Fibroblast of skin of abdomen (primary cell): ENCODE measurements at regions not wholly inside any gene's neighbourhood (a gene's known extent, or its start where the extent isn't known, plus 50 kb on each side); places are given as distances from the start of the nearest gene placed in this dataset.
"Not testable (repeated sequence)": the region's sequence is repeated elsewhere in the genome, so short reads cannot be mapped to it uniquely, and the experiment has no call there.

Experiments
- DNase-seq: peaks from one replicate; pipeline ENCODE4 v3.0.0-alpha.2; 2013

- DNase-seq: no peak
Measured at GRCh38 chr21:15283138-15283537, 218.3 kb upstream of the NRIP1 start.

- no peak for DNase-seq
Measured at GRCh38 chr21:15283789-15284188, 219.0 kb upstream of the NRIP1 start.

- no peak for DNase-seq
Measured at GRCh38 chr21:15285556-15285955, 220.8 kb upstream of the NRIP1 start.

GRCh38 chr21:15289246-15289645 lies 224.4 kb upstream of the NRIP1 start:
- DNase-seq: no peak

- no peak for DNase-seq
Measured at GRCh38 chr21:15289896-15290841, 225.4 kb upstream of the NRIP1 start.

- DNase-seq: no peak
Measured at GRCh38 chr21:15291621-15292266, 226.9 kb upstream of the NRIP1 start.

- DNase-seq: peak; percentile 93
Measured at GRCh38 chr21:15293240-15293639, 228.4 kb upstream of the NRIP1 start.

GRCh38 chr21:15295875-15296274 lies 231.1 kb upstream of the NRIP1 start:
- DNase-seq: no peak

GRCh38 chr21:15297824-15298223 lies 233.0 kb upstream of the NRIP1 start:
- DNase-seq: no peak

- no peak for DNase-seq
Measured at GRCh38 chr21:15298306-15298705, 233.5 kb upstream of the NRIP1 start.

GRCh38 chr21:15298755-15299154 lies 234.0 kb upstream of the NRIP1 start:
- not testable (repeated sequence) for DNase-seq

GRCh38 chr21:15300131-15300530 lies 235.3 kb upstream of the NRIP1 start:
- DNase-seq: no peak

- no peak for DNase-seq
Measured at GRCh38 chr21:15301014-15301413, 236.2 kb upstream of the NRIP1 start.

- no peak for DNase-seq
Measured at GRCh38 chr21:15301736-15302135, 236.9 kb upstream of the NRIP1 start.

- DNase-seq: no peak
Measured at GRCh38 chr21:15306271-15306670, 241.5 kb upstream of the NRIP1 start.

GRCh38 chr21:15308333-15308732 lies 243.5 kb upstream of the NRIP1 start:
- DNase-seq: no peak

GRCh38 chr21:15309022-15309590 lies 244.3 kb upstream of the NRIP1 start:
- DNase-seq: peak; percentile 33

- DNase-seq: no peak
Measured at GRCh38 chr21:15309721-15310120, 244.9 kb upstream of the NRIP1 start.

- no peak for DNase-seq
Measured at GRCh38 chr21:15311510-15311909, 246.7 kb upstream of the NRIP1 start.

GRCh38 chr21:15317034-15317433 lies 252.2 kb upstream of the NRIP1 start:
- DNase-seq: not testable (repeated sequence)

- no peak for DNase-seq
Measured at GRCh38 chr21:15319727-15320126, 254.9 kb upstream of the NRIP1 start.

GRCh38 chr21:15324542-15324941 lies 259.7 kb upstream of the NRIP1 start:
- DNase-seq: no peak

- no peak for DNase-seq
Measured at GRCh38 chr21:15326032-15326867, 261.4 kb upstream of the NRIP1 start.
